GM23248 (cell line): ENCODE measurements at regions not wholly inside any gene's neighbourhood (a gene's known extent, or its start where the extent isn't known, plus 50 kb on each side); places are given as distances from the start of the nearest gene placed in this dataset.

ENCODE experiments used
- DNase-seq: peaks from one replicate; pipeline ENCODE4 v3.0.0-alpha.2; 2015
- H2AFZ ChIP-seq: fragments of 200-600 bp; sonication (generic); 2 replicates; pipeline ENCODE4 v1.6.1; 2016; ENCODE audit warnings: antibody characterized with exemption
- H3F3A ChIP-seq: fragments of 200-600 bp; sonication (generic); 2 replicates; pipeline ENCODE4 v1.6.1; 2016; ENCODE audit warnings: mild to moderate bottlenecking, antibody characterized with exemption, mixed run types; ENCODE audit not compliant: insufficient read depth
- H3K27ac ChIP-seq: fragments of 200-600 bp; sonication (generic); 2 replicates; pipeline ENCODE4 v1.5.1; 2016; ENCODE audit warnings: mild to moderate bottlenecking
- H3K27me3 ChIP-seq: fragments of 200-600 bp; sonication (generic); replicated peaks from 2 replicates; pipeline ENCODE4 v1.6.1; 2016; ENCODE audit warnings: mild to moderate bottlenecking; ENCODE audit not compliant: insufficient read depth
- H3K36me3 ChIP-seq: fragments of 200-600 bp; sonication (generic); 2 replicates; pipeline ENCODE4 v1.6.1; 2016; ENCODE audit warnings: low read depth, mild to moderate bottlenecking
- H3K4me1 ChIP-seq: fragments of 200-600 bp; sonication (generic); 2 replicates; pipeline ENCODE4 v1.6.1; 2016; ENCODE audit warnings: mild to moderate bottlenecking; ENCODE audit not compliant: insufficient read depth
- H3K4me2 ChIP-seq: fragments of 200-600 bp; sonication (generic); one replicate; pipeline ENCODE4 v1.6.1; 2016; ENCODE audit warnings: mild to moderate bottlenecking; ENCODE audit not compliant: unreplicated experiment
- H3K4me3 ChIP-seq: fragments of 200-600 bp; sonication (generic); 2 replicates; pipeline ENCODE4 v1.5.1; 2016; ENCODE audit warnings: mild to moderate bottlenecking
- H3K79me2 ChIP-seq: fragments of 200-600 bp; sonication (generic); 2 replicates; pipeline ENCODE4 v1.6.1; 2016; ENCODE audit warnings: mild to moderate bottlenecking; ENCODE audit not compliant: insufficient read depth
- H3K9ac ChIP-seq: fragments of 200-600 bp; sonication (generic); 2 replicates; pipeline ENCODE4 v1.6.1; 2016; ENCODE audit warnings: mild to moderate bottlenecking
- H3K9me2 ChIP-seq: fragments of 200-600 bp; sonication (generic); 2 replicates; pipeline ENCODE4 v1.6.1; 2016; ENCODE audit warnings: mixed run types, mild to moderate bottlenecking, moderate library complexity; ENCODE audit not compliant: insufficient read depth
- H3K9me3 ChIP-seq: fragments of 200-600 bp; sonication (generic); one replicate; pipeline ENCODE4 v1.6.1; 2017; ENCODE audit warnings: low read depth
- H4K20me1 ChIP-seq: fragments of 200-600 bp; sonication (generic); 2 replicates; pipeline ENCODE4 v1.6.0; 2016; ENCODE audit not compliant: insufficient read depth
- EZH2 ChIP-seq: fragments of 200-600 bp; sonication (generic); IDR thresholded peaks from 2 replicates; pipeline ENCODE4 v1.6.1; 2018; ENCODE audit warnings: antibody characterized with exemption, mild to moderate bottlenecking; ENCODE audit not compliant: insufficient read depth, poor library complexity, severe bottlenecking
- EZH2phosphoT487 ChIP-seq: fragments of 200-600 bp; sonication (generic); IDR thresholded peaks from 2 replicates; pipeline ENCODE4 v1.6.1; 2018; ENCODE audit warnings: antibody characterized with exemption, moderate library complexity, mild to moderate bottlenecking, low read depth; ENCODE audit not compliant: insufficient read depth
- WGBS, 2 experiments: methylation state at CpG; one replicate each; pipeline ENCODE4 v1.1.6; 2015 to 2017; ENCODE audit warnings: low lambda C conversion rate in 2 of 2, low coverage in 1 of 2; ENCODE audit errors: missing lambda C conversion rate in 2 of 2; 5-methylcytosine and 5-hydroxymethylcytosine counted together
- in situ Hi-C: fragments of 300-500 bp; cut with MboI; formaldehyde crosslinking; loops from 2 replicates; pipeline ENCODE4 v1.15.0; 2020

DNA sequence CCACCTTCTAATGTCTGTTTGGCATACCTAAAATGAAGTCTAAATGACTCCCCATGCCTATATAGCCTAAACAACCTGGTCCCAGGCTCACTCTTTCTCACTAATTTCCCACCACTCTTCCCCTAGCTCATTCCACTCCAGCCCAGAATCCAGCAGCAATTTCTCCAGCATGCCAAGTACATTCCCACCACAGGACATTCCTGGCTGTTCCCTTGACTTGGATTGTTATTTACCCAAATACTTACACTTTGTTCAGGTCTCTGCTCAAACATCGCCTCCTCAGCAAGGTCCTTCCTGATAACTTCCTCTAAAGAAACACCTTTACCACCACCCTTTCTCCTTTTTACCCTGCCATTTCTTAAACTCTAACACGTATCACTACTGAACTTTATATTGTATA, 743.4 kb downstream of the RPS29 start:
- Histone ChIP-seq H3K9me3 (no peaks in the 10 kb centered on the region), H3K79me2 (no peaks in the 10 kb centered on the region), H3K27me3 (no peaks in the 10 kb centered on the region), H3K27ac (no peak overlapping the region), H4K20me1 (no peaks in the 10 kb centered on the region), H3K4me2 (no peak overlapping the region), H3K36me3 (no peaks in the 10 kb centered on the region), H2AFZ (no peak overlapping the region), H3K9ac (no peak overlapping the region), H3F3A (no peaks in the 10 kb centered on the region), H3K9me2 (no peaks in the 10 kb centered on the region), H3K4me1 (no peaks in the 10 kb centered on the region), H3K4me3 (no peak overlapping the region)
- DNase-seq = no peak
- in situ Hi-C loops = no loop called here
- 11 to 13% methylated on average over 2 of the region's 2 CpGs for WGBS, 2 experiments
- no peak for TF ChIP-seq EZH2
- no peak for TF ChIP-seq EZH2phosphoT487

- Histone ChIP-seq H3K4me1 (no peaks in the 10 kb centered on the region), H3K27ac (no peak overlapping the region), H2AFZ (no peak overlapping the region), H3K27me3 (no peaks in the 10 kb centered on the region), H3K9me3 (no peaks in the 10 kb centered on the region), H3K4me3 (no peak overlapping the region), H3K9me2 (0 out of 2 replicates have a peak, but pooled peaks cover 5% of the 10 kb centered on the region), H3K36me3 (no peaks in the 10 kb centered on the region), H3K4me2 (no peak overlapping the region), H3K79me2 (no peaks in the 10 kb centered on the region), H3F3A (no peaks in the 10 kb centered on the region), H3K9ac (no peak overlapping the region), H4K20me1 (no peaks in the 10 kb centered on the region)
- TF ChIP-seq EZH2phosphoT487 (no peak), EZH2 (no peak)
- WGBS, 2 experiments = 71 to 74% methylated on average over 3 of the region's 3 CpGs
- in situ Hi-C loops = no loop called here
- no peak for DNase-seq
These were observed 760.1 kb downstream of the RPS29 start for GRCh38 chr14:48826058-48826457.

DNA sequence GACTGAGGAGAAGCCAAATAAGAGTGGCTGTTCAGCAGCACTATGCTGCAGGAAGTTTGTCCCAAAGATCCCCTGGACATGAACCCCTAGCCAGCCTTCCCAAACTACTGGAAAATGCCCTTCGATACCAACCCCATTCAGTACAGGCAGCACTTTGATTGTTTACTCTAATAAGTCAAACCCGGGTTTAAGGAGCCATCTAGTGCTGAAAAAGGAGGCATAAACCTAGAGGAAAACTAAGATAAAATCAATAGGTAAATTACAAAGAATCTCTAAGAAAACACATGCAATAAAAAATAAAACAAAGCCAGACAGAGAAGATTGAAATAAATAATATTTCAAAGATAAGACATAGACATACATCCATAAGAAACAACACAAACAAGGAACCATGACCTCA, 771.6 kb downstream of the RPS29 start:
- no peaks in the 10 kb centered on the region for H3K27me3 ChIP-seq
- H3K27ac ChIP-seq = no peak overlapping the region
- H3K9me2 ChIP-seq = no peaks in the 10 kb centered on the region

DNA sequence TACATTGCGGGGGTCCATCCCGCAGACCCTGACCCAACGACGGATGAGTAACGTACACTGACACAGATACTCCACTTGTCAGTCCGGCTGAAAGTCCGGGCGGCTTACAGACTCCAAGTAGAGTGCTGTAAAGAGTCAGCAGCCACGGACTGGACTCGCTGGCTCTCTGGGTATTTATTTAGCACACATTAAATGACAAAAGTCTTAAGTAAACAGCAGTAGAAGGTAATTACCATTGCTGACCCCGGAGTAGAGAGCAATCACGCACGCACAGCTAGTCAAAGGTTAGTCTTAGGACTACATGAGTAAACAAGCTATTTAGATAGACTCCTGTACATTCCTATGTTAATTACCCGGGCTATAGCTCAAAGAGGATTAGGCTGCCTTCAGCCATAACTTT, 780.9 kb downstream of the RPS29 start:
- Histone ChIP-seq H3F3A (no peaks in the 10 kb centered on the region), H3K4me3 (no peak overlapping the region), H4K20me1 (no peaks in the 10 kb centered on the region), H3K27ac (no peak overlapping the region), H3K4me1 (no peaks in the 10 kb centered on the region), H3K27me3 (no peaks in the 10 kb centered on the region), H3K9ac (no peak overlapping the region), H3K79me2 (no peaks in the 10 kb centered on the region), H3K9me2 (no peaks in the 10 kb centered on the region), H3K9me3 (peaks cover 12% of the 10 kb centered on the region), H3K36me3 (no peaks in the 10 kb centered on the region), H3K4me2 (no peak overlapping the region), H2AFZ (no peak overlapping the region)
- WGBS, 2 experiments = 15 to 19% methylated on average over 14 of the region's 14 CpGs
- TF ChIP-seq EZH2phosphoT487 (no peak), EZH2 (no peak)
- in situ Hi-C loops = no loop called here
- DNase-seq = no peak

More for the DNA sequence above, 771.6 kb downstream of the RPS29 start:
- TF ChIP-seq EZH2 (no peak), EZH2phosphoT487 (no peak)
- H2AFZ ChIP-seq = no peak overlapping the region
- no peak for DNase-seq
- in situ Hi-C loops = no loop called here
- H3K4me3 ChIP-seq = no peak overlapping the region
- no peak overlapping the region for H3K4me2 ChIP-seq
- H3K79me2 ChIP-seq = no peaks in the 10 kb centered on the region
- no peak overlapping the region for H3K9ac ChIP-seq
- no peaks in the 10 kb centered on the region for H3K36me3 ChIP-seq
- H3K9me3 ChIP-seq = no peaks in the 10 kb centered on the region
- WGBS, 2 experiments = 12% methylated on average over 2 of the region's 2 CpGs
- H3K4me1 ChIP-seq = no peaks in the 10 kb centered on the region
- no peaks in the 10 kb centered on the region for H4K20me1 ChIP-seq
- no peaks in the 10 kb centered on the region for H3F3A ChIP-seq

DNA sequence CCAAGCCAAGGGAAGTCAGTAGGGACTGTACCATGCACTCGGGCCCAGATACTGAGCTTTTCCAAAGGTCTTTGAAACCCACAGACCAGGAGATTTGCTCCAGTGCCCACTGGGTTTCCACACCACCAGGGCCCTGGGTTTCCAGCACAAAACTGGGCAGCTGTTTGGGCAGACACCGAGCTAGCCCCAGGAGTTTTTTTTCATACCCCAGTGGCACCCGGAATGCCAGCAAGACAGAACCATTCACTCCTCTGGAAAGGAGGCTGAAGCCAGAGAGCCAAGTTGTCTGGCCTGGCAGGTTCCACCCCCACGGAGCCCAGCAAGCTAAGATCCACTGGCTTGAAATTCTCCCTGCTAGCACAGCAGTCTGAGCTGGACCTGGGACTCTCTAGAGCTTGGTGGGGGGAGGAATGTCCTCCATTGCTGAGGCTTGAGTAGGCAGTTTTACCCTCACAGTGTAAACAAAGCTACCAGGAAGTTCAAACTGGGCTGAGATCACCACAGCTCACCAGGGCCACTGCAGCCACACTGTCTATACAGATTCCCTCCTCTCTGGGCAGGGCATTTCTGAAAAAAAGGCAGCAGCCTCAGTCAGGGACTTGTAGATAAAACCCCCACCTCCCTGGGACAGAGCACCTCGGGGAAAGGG, 793.7 kb downstream of the RPS29 start:
- TF ChIP-seq EZH2 (no peak), EZH2phosphoT487 (no peak)
- H3K9ac ChIP-seq = no peak overlapping the region
- DNase-seq = no peak
- H3K9me2 ChIP-seq = no peaks in the 10 kb centered on the region
- H3K36me3 ChIP-seq = no peaks in the 10 kb centered on the region
- no peak overlapping the region for H3K4me2 ChIP-seq
- H3K9me3 ChIP-seq = no peaks in the 10 kb centered on the region
- H3K27me3 ChIP-seq = no peaks in the 10 kb centered on the region
- H3K4me1 ChIP-seq = no peaks in the 10 kb centered on the region
- no peak overlapping the region for H3K27ac ChIP-seq
- no peak overlapping the region for H2AFZ ChIP-seq
- H3K4me3 ChIP-seq = no peak overlapping the region
- no peaks in the 10 kb centered on the region for H4K20me1 ChIP-seq
- H3F3A ChIP-seq = no peaks in the 10 kb centered on the region
- in situ Hi-C loops = no loop called here
- no peaks in the 10 kb centered on the region for H3K79me2 ChIP-seq
- WGBS, 2 experiments = 9 to 16% methylated on average over 4 to 5 of the region's 5 CpGs
